Keratinocyte (primary cell): ENCODE measurements at regions not wholly inside any gene's neighbourhood (a gene's known extent, or its start where the extent isn't known, plus 50 kb on each side); places are given as distances from the start of the nearest gene placed in this dataset.

Source experiments
- DNase-seq: peaks from one replicate; pipeline ENCODE4 v3.0.0-alpha.2; 2011; ENCODE audit warnings: low read depth, missing footprints, low spot score
- FAIRE-seq: peaks from 2 replicates; lab custom pipeline; 2011; peaks lifted over from hg19 to GRCh38; lab: Jason Lieb, UNC
- H2AFZ ChIP-seq: 2 replicates; pipeline ENCODE4 v1.6.0; 2012; ENCODE audit warnings: low read length, control low read depth, inconsistent platforms; ENCODE audit not compliant: control insufficient read depth
- H3K27ac ChIP-seq: 2 replicates; pipeline ENCODE4 v1.5.1; 2011; ENCODE audit warnings: low read length; ENCODE audit not compliant: control insufficient read depth, insufficient read depth
- H3K27me3 ChIP-seq: 3 replicates; pipeline ENCODE4 v1.6.0; 2011; ENCODE audit warnings: low read length; ENCODE audit not compliant: control insufficient read depth, insufficient read depth; ENCODE audit errors: extremely low read depth
- H3K36me3 ChIP-seq, 2 experiments: 2 replicates in 1 of 2; 3 replicates in 1 of 2; pipeline ENCODE4 v1.5.1; 2011; ENCODE audit warnings: low read length in 2 of 2, mild to moderate bottlenecking in 1 of 2; ENCODE audit not compliant: control insufficient read depth in 2 of 2, insufficient read depth in 2 of 2; ENCODE audit errors: extremely low read depth in 1 of 2
- H3K4me1 ChIP-seq: 3 replicates; pipeline ENCODE4 v1.5.1; 2011; ENCODE audit warnings: low read length; ENCODE audit not compliant: control insufficient read depth, insufficient read depth; ENCODE audit errors: extremely low read depth
- H3K4me2 ChIP-seq: 3 replicates; pipeline ENCODE4 v1.6.0; 2011; ENCODE audit warnings: low read depth, low read length; ENCODE audit not compliant: control insufficient read depth, insufficient read depth; ENCODE audit errors: extremely low read depth
- H3K4me3 ChIP-seq, 3 experiments: fragments of 200-600 bp in 1 of 3; sonication (generic) in 1 of 3; 2 replicates in 2 of 3; 3 replicates in 1 of 3; pipeline ENCODE4 v1.5.1; 2011 to 2016; ENCODE audit warnings: low read length in 3 of 3, mild to moderate bottlenecking in 3 of 3, control low read depth in 2 of 3, inconsistent platforms in 1 of 3, low read depth in 1 of 3, mixed read lengths in 1 of 3, mixed run types in 1 of 3, moderate library complexity in 1 of 3; ENCODE audit not compliant: control insufficient read depth in 2 of 3, insufficient read depth in 2 of 3; ENCODE audit errors: extremely low read depth in 1 of 3
- H3K79me2 ChIP-seq: 2 replicates; pipeline ENCODE4 v1.6.0; 2012; ENCODE audit warnings: low read length; ENCODE audit not compliant: control insufficient read depth, insufficient read depth
- H3K9ac ChIP-seq: 3 replicates; pipeline ENCODE4 v1.6.0; 2011; ENCODE audit warnings: low read length; ENCODE audit not compliant: control insufficient read depth, insufficient read depth; ENCODE audit errors: extremely low read depth
- H3K9me1 ChIP-seq: 3 replicates; pipeline ENCODE4 v1.6.0; 2011; ENCODE audit warnings: low read length; ENCODE audit not compliant: control insufficient read depth, insufficient read depth; ENCODE audit errors: extremely low read depth
- H3K9me3 ChIP-seq: 2 replicates; pipeline ENCODE4 v1.5.1; 2012; ENCODE audit warnings: low read depth, low read length; ENCODE audit not compliant: control insufficient read depth
- H4K20me1 ChIP-seq: 3 replicates; pipeline ENCODE4 v1.6.0; 2011; ENCODE audit warnings: low read length; ENCODE audit not compliant: control insufficient read depth, insufficient read depth; ENCODE audit errors: extremely low read depth
- EZH2 ChIP-seq: IDR thresholded peaks from one replicate; pipeline ENCODE4 v1.6.1; 2012; ENCODE audit warnings: inconsistent platforms, mild to moderate bottlenecking, low read length, moderate library complexity
- dilution Hi-C: fragments of 300-500 bp; cut with MboI; formaldehyde crosslinking; loops from one replicate; pipeline ENCODE4 v1.7.0; 2020; ENCODE audit warnings: low sequenced_read_pairs; ENCODE audit not compliant: extremely low pct_ligation_motif_present
- TF ChIP-seq, protein P1 (sequence below), 3 experiments: IDR thresholded peaks in 1 of 3; conservative IDR thresholded peaks in 1 of 3; optimal IDR thresholded peaks in 1 of 3; 2 replicates in 2 of 3; 3 replicates in 1 of 3; pipeline versions ENCODE3 to v1.5.1; 2011; ENCODE audit warnings: low read length in 3 of 3, mild to moderate bottlenecking in 3 of 3, moderate library complexity in 2 of 3, control low read depth in 1 of 3, inconsistent platforms in 1 of 3; ENCODE audit not compliant: insufficient read depth in 2 of 3; ENCODE audit errors: extremely low read depth in 1 of 3

DNA sequence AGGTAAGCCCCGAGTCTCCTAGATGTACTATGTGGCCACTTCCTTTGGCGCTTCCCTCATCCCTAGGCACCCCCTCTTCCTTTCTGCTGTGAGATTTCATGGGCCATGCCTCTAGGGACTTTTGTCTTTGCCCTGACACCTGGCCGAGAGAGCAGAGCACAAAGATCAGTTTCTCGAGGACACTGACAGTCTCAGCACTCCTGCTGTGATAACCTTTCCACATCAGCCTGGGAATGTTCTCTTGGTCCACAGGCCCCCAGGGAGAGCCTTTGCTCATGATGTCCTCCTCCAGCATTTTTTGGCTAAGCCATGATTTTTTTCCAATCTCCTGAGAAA is 127.0 kb upstream of the CPEB4 start:
- Histone ChIP-seq H3K9me3 (no peaks in the 10 kb centered on the region), H3K27me3 (no peaks in the 10 kb centered on the region), H3K4me3 (no peak overlapping the region), H3K27ac (no peak overlapping the region), H4K20me1 (no peaks in the 10 kb centered on the region), H2AFZ (no peak overlapping the region), H3K4me2 (no peak overlapping the region), H3K9ac (no peak overlapping the region), H3K36me3 (no peaks in the 10 kb centered on the region), H3K79me2 (no peaks in the 10 kb centered on the region), H3K4me1 (peaks cover 17% of the 10 kb centered on the region), H3K9me1 (no peaks in the 10 kb centered on the region)
- FAIRE-seq (no peak), DNase-seq (no peak)
- dilution Hi-C loops, result no loop called here
- TF ChIP-seq, protein P1, sequence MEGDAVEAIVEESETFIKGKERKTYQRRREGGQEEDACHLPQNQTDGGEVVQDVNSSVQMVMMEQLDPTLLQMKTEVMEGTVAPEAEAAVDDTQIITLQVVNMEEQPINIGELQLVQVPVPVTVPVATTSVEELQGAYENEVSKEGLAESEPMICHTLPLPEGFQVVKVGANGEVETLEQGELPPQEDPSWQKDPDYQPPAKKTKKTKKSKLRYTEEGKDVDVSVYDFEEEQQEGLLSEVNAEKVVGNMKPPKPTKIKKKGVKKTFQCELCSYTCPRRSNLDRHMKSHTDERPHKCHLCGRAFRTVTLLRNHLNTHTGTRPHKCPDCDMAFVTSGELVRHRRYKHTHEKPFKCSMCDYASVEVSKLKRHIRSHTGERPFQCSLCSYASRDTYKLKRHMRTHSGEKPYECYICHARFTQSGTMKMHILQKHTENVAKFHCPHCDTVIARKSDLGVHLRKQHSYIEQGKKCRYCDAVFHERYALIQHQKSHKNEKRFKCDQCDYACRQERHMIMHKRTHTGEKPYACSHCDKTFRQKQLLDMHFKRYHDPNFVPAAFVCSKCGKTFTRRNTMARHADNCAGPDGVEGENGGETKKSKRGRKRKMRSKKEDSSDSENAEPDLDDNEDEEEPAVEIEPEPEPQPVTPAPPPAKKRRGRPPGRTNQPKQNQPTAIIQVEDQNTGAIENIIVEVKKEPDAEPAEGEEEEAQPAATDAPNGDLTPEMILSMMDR (optimal IDR thresholded peaks at IDR 0.05 in 1 of 3, IDR thresholded peaks at IDR 0.05 in 1 of 3, conservative IDR thresholded peaks at IDR 0.05 in 1 of 3; ENCODE audit: extremely low read depth in 1 of 3, insufficient read depth in 2 of 3, low read length in 3 of 3), result no peak
- no peak for TF ChIP-seq EZH2

DNA sequence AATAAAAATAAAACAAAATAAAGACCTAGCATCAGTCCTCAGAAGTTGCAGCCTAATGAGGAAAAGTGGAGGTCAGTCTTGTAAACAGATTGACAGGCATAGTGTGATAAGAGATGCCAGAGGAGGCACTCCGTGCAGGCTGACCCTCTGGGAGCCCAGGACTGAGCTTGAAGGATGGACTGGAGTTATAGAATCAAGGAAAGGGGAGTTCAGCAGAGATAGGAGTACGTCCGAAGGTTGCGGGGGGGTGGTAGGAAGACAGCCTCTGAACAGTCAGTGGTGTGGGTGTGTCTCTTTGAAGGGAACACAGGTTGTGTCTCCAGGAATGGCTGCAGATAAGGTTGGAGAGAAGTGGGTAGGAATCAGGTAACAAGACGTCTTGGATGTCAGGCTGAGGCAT is 126.1 kb upstream of the CPEB4 start:
- Histone ChIP-seq H4K20me1 (no peaks in the 10 kb centered on the region), H3K4me1 (peaks cover 20% of the 10 kb centered on the region), H3K9ac (no peak overlapping the region), H3K27ac (no peak overlapping the region), H3K27me3 (no peaks in the 10 kb centered on the region), H3K4me2 (no peak overlapping the region), H3K9me3 (no peaks in the 10 kb centered on the region), H3K4me3 (no peak overlapping the region), H3K36me3 (no peaks in the 10 kb centered on the region), H2AFZ (no peak overlapping the region), H3K79me2 (no peaks in the 10 kb centered on the region), H3K9me1 (no peaks in the 10 kb centered on the region)
- dilution Hi-C loops, result no loop called here
- no peak for TF ChIP-seq EZH2
- DNase-seq, result no peak
- FAIRE-seq, result no peak

DNA sequence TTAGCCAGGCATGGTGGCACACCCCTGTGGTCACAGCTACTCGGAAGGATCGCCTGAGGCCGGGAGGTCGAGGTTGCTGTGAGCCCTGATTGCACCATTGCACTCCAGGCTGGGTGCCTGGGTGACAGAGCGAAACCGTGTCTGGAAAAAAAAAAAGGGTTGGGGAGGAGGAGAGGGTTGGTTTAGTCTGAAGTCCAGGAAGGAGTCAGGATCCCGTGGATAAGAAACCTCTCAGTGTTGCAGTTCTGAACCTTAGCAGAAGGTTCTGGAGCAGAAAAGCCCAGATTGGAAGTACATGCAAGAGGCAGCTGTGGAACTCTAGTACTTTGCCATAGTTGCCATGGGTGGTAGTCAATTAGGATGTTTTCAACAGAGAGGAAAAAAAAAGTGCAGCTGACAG is 125.2 kb upstream of the CPEB4 start:
- peaks cover 20% of the 10 kb centered on the region for H3K4me1 ChIP-seq
- H3K9me1 ChIP-seq, result no peaks in the 10 kb centered on the region
- no peaks in the 10 kb centered on the region for H3K27me3 ChIP-seq
- H4K20me1 ChIP-seq, result no peaks in the 10 kb centered on the region
- DNase-seq (no peak), FAIRE-seq (no peak)
- no peaks in the 10 kb centered on the region for H3K36me3 ChIP-seq
- no peak overlapping the region for H3K27ac ChIP-seq
- no peak overlapping the region for H3K4me3 ChIP-seq
- no peaks in the 10 kb centered on the region for H3K79me2 ChIP-seq
- no peak overlapping the region for H3K9ac ChIP-seq
- dilution Hi-C loops, result no loop called here
- TF ChIP-seq, protein P1 (optimal IDR thresholded peaks at IDR 0.05 in 1 of 3, IDR thresholded peaks at IDR 0.05 in 1 of 3, conservative IDR thresholded peaks at IDR 0.05 in 1 of 3; ENCODE audit: extremely low read depth in 1 of 3, insufficient read depth in 2 of 3, low read length in 3 of 3), result no peak
- TF ChIP-seq EZH2, result no peak
- no peaks in the 10 kb centered on the region for H3K9me3 ChIP-seq
- no peak overlapping the region for H2AFZ ChIP-seq
- no peak overlapping the region for H3K4me2 ChIP-seq
